Smooth muscle cell (in vitro differentiated cells): ENCODE measurements at regions not wholly inside any gene's neighbourhood (a gene's known extent, or its start where the extent isn't known, plus 50 kb on each side); places are given as distances from the start of the nearest gene placed in this dataset.
A peak's percentile ranks its signal among the peaks of the same experiment; 100 is the strongest.

ENCODE experiments used
- DNase-seq: peaks from one replicate; lab custom pipeline; 2025; ENCODE audit not compliant: unreplicated experiment; lab: John Stamatoyannopoulos, UW
- H2AFZ ChIP-seq: fragments of 200-600 bp; sonication (generic); 2 replicates; pipeline ENCODE4 v1.6.0; 2016; ENCODE audit warnings: antibody characterized with exemption, low read depth, mild to moderate bottlenecking
- H3F3A ChIP-seq: fragments of 200-600 bp; sonication (generic); 2 replicates; pipeline ENCODE4 v1.6.0; 2017; ENCODE audit warnings: antibody characterized with exemption, low read depth
- H3K27ac ChIP-seq: fragments of 200-600 bp; sonication (generic); 2 replicates; pipeline ENCODE4 v1.5.1; 2016; ENCODE audit warnings: low read depth, mild to moderate bottlenecking
- H3K27me3 ChIP-seq: fragments of 200-600 bp; sonication (generic); 2 replicates; pipeline ENCODE4 v1.6.1; 2016; ENCODE audit warnings: low read depth, mild to moderate bottlenecking
- H3K36me3 ChIP-seq: fragments of 200-600 bp; sonication (generic); 2 replicates; pipeline ENCODE4 v1.5.1; 2016; ENCODE audit warnings: low read depth
- H3K4me1 ChIP-seq: fragments of 200-600 bp; sonication (generic); 2 replicates; pipeline ENCODE4 v1.5.1; 2016; ENCODE audit warnings: low read depth
- H3K4me2 ChIP-seq: fragments of 200-600 bp; sonication (generic); 2 replicates; pipeline ENCODE4 v1.6.0; 2016; ENCODE audit warnings: mild to moderate bottlenecking
- H3K4me3 ChIP-seq: fragments of 200-600 bp; sonication (generic); 2 replicates; pipeline ENCODE4 v1.5.1; 2016; ENCODE audit warnings: mild to moderate bottlenecking
- H3K79me2 ChIP-seq: fragments of 200-600 bp; sonication (generic); 2 replicates; pipeline ENCODE4 v1.6.0; 2016; ENCODE audit warnings: low read depth, mild to moderate bottlenecking
- H3K9ac ChIP-seq: fragments of 200-600 bp; sonication (generic); 2 replicates; pipeline ENCODE4 v1.6.0; 2016; ENCODE audit warnings: low read depth
- H3K9me3 ChIP-seq: fragments of 200-600 bp; sonication (generic); replicated peaks from 2 replicates; pipeline ENCODE4 v1.5.1; 2016; ENCODE audit warnings: low read depth
- H4K20me1 ChIP-seq: fragments of 200-600 bp; sonication (generic); 2 replicates; pipeline ENCODE4 v1.6.0; 2016; ENCODE audit warnings: low read depth
- WGBS: methylation state at CpG from one replicate; pipeline ENCODE4 v1.1.7; 2016; ENCODE audit warnings: low lambda C conversion rate; 5-methylcytosine and 5-hydroxymethylcytosine counted together
- TF ChIP-seq, protein P1 (sequence below): fragments of 200-600 bp; sonication (generic); IDR thresholded peaks from 2 replicates; pipeline ENCODE4 v1.5.1; 2017; ENCODE audit warnings: borderline replicate concordance, mild to moderate bottlenecking, antibody characterized with exemption; ENCODE audit not compliant: insufficient read depth, poor library complexity, severe bottlenecking

DNA sequence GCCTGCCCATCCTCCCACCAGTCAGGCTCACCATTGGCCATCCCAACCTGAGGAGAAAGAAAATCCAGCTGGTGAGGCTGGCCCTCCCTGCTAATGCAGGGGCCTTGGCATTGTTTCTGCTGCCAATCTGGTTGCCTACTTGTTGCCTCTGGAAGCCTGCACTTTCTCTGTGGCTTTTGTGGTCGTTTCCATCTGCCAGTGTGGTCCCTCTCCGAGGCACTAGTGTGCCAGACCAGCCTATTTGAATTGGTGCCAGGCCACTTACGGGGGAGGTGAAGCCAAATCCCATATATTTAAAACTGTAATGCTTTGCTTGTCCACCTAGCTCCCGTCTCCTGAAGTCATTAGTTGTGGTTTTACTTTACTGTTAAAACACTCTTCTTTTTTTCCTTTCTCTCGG is 213.4 kb upstream of the ADAMTSL1 start:
- 24% methylated on average over 5 of the region's 5 CpGs for WGBS
- H3K4me2 ChIP-seq: peak overlapping the region; percentile 46
- no peak for DNase-seq
- no peaks in the 10 kb centered on the region for H4K20me1 ChIP-seq
- TF ChIP-seq, protein P1, sequence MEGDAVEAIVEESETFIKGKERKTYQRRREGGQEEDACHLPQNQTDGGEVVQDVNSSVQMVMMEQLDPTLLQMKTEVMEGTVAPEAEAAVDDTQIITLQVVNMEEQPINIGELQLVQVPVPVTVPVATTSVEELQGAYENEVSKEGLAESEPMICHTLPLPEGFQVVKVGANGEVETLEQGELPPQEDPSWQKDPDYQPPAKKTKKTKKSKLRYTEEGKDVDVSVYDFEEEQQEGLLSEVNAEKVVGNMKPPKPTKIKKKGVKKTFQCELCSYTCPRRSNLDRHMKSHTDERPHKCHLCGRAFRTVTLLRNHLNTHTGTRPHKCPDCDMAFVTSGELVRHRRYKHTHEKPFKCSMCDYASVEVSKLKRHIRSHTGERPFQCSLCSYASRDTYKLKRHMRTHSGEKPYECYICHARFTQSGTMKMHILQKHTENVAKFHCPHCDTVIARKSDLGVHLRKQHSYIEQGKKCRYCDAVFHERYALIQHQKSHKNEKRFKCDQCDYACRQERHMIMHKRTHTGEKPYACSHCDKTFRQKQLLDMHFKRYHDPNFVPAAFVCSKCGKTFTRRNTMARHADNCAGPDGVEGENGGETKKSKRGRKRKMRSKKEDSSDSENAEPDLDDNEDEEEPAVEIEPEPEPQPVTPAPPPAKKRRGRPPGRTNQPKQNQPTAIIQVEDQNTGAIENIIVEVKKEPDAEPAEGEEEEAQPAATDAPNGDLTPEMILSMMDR: no peak
- H3F3A ChIP-seq: no peaks in the 10 kb centered on the region
- H3K9ac ChIP-seq: no peak overlapping the region
- H3K27me3 ChIP-seq: no peaks in the 10 kb centered on the region
- H3K79me2 ChIP-seq: no peaks in the 10 kb centered on the region
- no peak overlapping the region for H2AFZ ChIP-seq
- no peaks in the 10 kb centered on the region for H3K9me3 ChIP-seq
- H3K4me1 ChIP-seq: no peaks in the 10 kb centered on the region
- no peak overlapping the region for H3K27ac ChIP-seq
- H3K36me3 ChIP-seq: no peaks in the 10 kb centered on the region
- H3K4me3 ChIP-seq: no peak overlapping the region

DNA sequence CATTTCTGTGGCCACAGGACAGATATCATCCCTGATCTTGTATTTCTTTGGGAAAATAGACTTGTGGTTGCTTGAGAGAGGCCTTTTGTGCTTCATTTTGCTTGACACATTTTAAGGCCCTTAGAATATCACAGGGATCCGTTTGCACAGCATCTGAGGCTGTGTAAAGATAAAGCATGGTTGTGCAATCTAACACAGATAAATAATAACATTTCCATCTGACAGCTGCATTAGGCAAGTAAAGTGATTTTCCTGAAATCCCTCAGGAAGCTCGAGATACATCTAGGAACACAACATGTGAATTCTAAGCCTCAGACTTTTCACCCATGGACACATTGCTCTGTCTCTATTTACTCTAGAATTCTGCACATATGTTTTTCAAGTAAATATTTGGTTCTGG is 212.8 kb upstream of the ADAMTSL1 start:
- no peaks in the 10 kb centered on the region for H3K27me3 ChIP-seq
- TF ChIP-seq, protein P1: no peak
- no peaks in the 10 kb centered on the region for H3K4me1 ChIP-seq
- H3K27ac ChIP-seq: no peak overlapping the region
- peak overlapping the region; percentile 46 for H3K4me2 ChIP-seq
- H3K9ac ChIP-seq: no peak overlapping the region
- no peak overlapping the region for H3K4me3 ChIP-seq
- 22% methylated on average over 2 of the region's 2 CpGs for WGBS
- H3F3A ChIP-seq: no peaks in the 10 kb centered on the region
- no peaks in the 10 kb centered on the region for H4K20me1 ChIP-seq
- H3K36me3 ChIP-seq: no peaks in the 10 kb centered on the region
- no peaks in the 10 kb centered on the region for H3K79me2 ChIP-seq
- no peak overlapping the region for H2AFZ ChIP-seq
- H3K9me3 ChIP-seq: no peaks in the 10 kb centered on the region
- no peak for DNase-seq

DNA sequence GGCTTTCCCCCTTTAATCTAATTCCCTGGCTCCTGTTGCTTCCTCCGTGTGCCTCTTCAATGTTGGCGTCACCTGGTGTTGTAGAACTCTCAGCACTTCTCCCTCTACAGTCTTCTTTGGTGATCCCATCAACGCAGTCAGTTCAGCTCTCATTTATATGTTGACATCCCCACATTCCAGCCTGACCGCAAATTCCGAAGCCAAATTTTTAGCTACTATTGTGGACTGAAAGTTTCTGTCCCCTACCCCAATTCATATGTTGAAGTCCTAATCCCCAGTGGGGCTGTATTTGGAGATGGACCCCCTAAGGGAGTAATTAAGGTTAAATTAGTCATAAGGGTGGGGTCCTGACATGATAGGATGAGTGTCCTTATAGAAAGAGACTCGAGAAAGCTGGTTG is 210.6 kb upstream of the ADAMTSL1 start:
- TF ChIP-seq, protein P1: no peak
- H3K9me3 ChIP-seq: no peaks in the 10 kb centered on the region
- no peaks in the 10 kb centered on the region for H3K36me3 ChIP-seq
- no peaks in the 10 kb centered on the region for H3K79me2 ChIP-seq
- no peaks in the 10 kb centered on the region for H3K27me3 ChIP-seq
- no peak overlapping the region for H3K4me2 ChIP-seq
- H3K4me3 ChIP-seq: no peak overlapping the region
- H2AFZ ChIP-seq: no peak overlapping the region
- H3F3A ChIP-seq: no peaks in the 10 kb centered on the region
- no peak overlapping the region for H3K9ac ChIP-seq
- no peak overlapping the region for H3K27ac ChIP-seq
- WGBS: 71% methylated on average over 6 of the region's 6 CpGs
- no peak for DNase-seq
- H3K4me1 ChIP-seq: peaks cover 7% of the 10 kb centered on the region
- no peaks in the 10 kb centered on the region for H4K20me1 ChIP-seq

DNA sequence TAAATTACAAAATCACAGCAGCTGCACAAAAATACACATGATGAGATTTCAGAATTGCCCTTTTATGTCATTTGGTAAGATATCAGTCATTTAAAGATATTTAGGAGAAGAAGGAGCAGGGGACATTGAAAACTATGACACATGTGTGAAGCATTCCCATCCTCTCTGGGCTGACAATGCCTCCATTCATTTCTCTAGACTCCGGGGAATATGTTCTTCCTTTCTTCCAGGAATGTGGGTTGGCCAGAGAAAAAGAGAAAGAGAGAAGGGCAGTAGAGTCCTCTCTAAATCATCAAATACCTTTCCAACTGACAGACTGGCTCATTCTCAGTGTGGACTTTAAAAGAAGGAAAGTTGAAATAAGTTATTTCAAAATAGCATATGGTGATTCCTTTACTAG is 205.6 kb upstream of the ADAMTSL1 start:
- no peaks in the 10 kb centered on the region for H3K36me3 ChIP-seq
- no peaks in the 10 kb centered on the region for H3K27me3 ChIP-seq
- no peak overlapping the region for H3K4me2 ChIP-seq
- H2AFZ ChIP-seq: no peak overlapping the region
- H3K4me3 ChIP-seq: no peak overlapping the region
- peaks cover 14% of the 10 kb centered on the region for H3K4me1 ChIP-seq
- H3K79me2 ChIP-seq: no peaks in the 10 kb centered on the region
- H3K9ac ChIP-seq: no peak overlapping the region
- DNase-seq: no peak
- 11% methylated on average over 1 of the region's 1 CpG for WGBS
- H3K27ac ChIP-seq: peak overlapping the region; percentile 6
- H4K20me1 ChIP-seq: no peaks in the 10 kb centered on the region
- H3K9me3 ChIP-seq: no peaks in the 10 kb centered on the region
- TF ChIP-seq, protein P1: no peak
- no peaks in the 10 kb centered on the region for H3F3A ChIP-seq
